Liver (tissue), 8 donors: ENCODE measurements at regions not wholly inside any gene's neighbourhood (a gene's known extent, or its start where the extent isn't known, plus 50 kb on each side); places are given as distances from the start of the nearest gene placed in this dataset.

Experiments used
- DNase-seq: peaks from one replicate; pipeline ENCODE4 v3.0.0-alpha.2; 2017; ENCODE audit warnings: low spot score
- H3K27ac ChIP-seq, 2 donors: one replicate each; pipeline ENCODE4 v1.7.0; 2013; ENCODE audit warnings: inconsistent platforms in 2 of 2, low read length in 2 of 2, control low read depth in 1 of 2, low read depth in 1 of 2, mild to moderate bottlenecking in 1 of 2
- H3K27me3 ChIP-seq, 4 donors: one replicate each; pipeline versions ENCODE4 v1.6.1 to v1.7.0; 2013; ENCODE audit warnings: low read length in 3 of 4, inconsistent platforms in 1 of 4, mild to moderate bottlenecking in 1 of 4, moderate library complexity in 1 of 4; ENCODE audit not compliant: control insufficient read depth in 4 of 4, insufficient read depth in 4 of 4
- H3K36me3 ChIP-seq, 4 donors: one replicate each; pipeline versions ENCODE4 v1.6.1 to v1.7.0; 2013; ENCODE audit warnings: low read length in 3 of 4, mild to moderate bottlenecking in 3 of 4, low read depth in 1 of 4, moderate library complexity in 1 of 4; ENCODE audit not compliant: control insufficient read depth in 4 of 4, insufficient read depth in 3 of 4
- H3K4me1 ChIP-seq, 4 donors: one replicate each; pipeline versions ENCODE4 v1.6.1 to v1.7.0; 2013; ENCODE audit warnings: low read length in 3 of 4, mild to moderate bottlenecking in 3 of 4, moderate library complexity in 1 of 4; ENCODE audit not compliant: control insufficient read depth in 4 of 4, insufficient read depth in 4 of 4
- H3K4me3 ChIP-seq, 3 donors: one replicate each; pipeline versions ENCODE4 v1.6.1 to v1.7.0; 2013; ENCODE audit warnings: low read length in 3 of 3, control low read depth in 1 of 3, low read depth in 1 of 3, mild to moderate bottlenecking in 1 of 3
- H3K9ac ChIP-seq, 2 donors: one replicate each; pipeline ENCODE4 v1.7.0; 2013; ENCODE audit warnings: low read length in 2 of 2, mild to moderate bottlenecking in 2 of 2, moderate library complexity in 2 of 2, control low read depth in 1 of 2, low read depth in 1 of 2
- H3K9me3 ChIP-seq, 4 donors: one replicate each; pipeline versions ENCODE4 v1.6.1 to v1.7.0; 2013; ENCODE audit warnings: low read length in 3 of 4; ENCODE audit not compliant: control insufficient read depth in 4 of 4
- ATF3 ChIP-seq: IDR thresholded peaks from 2 replicates; pipeline ENCODE4 v1.6.1; 2016; ENCODE audit warnings: antibody characterized with exemption
- CTCF ChIP-seq: fragments of 150-350 bp; IDR thresholded peaks from 2 replicates; pipeline ENCODE4 v1.5.1; 2017; ENCODE audit warnings: improper control_type of control experiment, low read depth, low read length; ENCODE audit not compliant: missing input control
- EGR1 ChIP-seq, 2 donors: IDR thresholded peaks; 2 replicates each; pipeline ENCODE4 v1.6.1; 2016 to 2018; ENCODE audit warnings: antibody characterized with exemption in 2 of 2, low read depth in 2 of 2
- FOXA2 ChIP-seq: IDR thresholded peaks from 2 replicates; pipeline ENCODE4 v1.6.1; 2016; ENCODE audit warnings: antibody characterized with exemption
- HNF4A ChIP-seq, 2 donors: conservative IDR thresholded peaks; 2 replicates each; pipeline ENCODE4 v1.6.1; 2016; ENCODE audit warnings: antibody characterized with exemption in 2 of 2, mild to moderate bottlenecking in 2 of 2
- HNF4G ChIP-seq: IDR thresholded peaks from 2 replicates; pipeline ENCODE4 v1.6.1; 2016; ENCODE audit warnings: antibody characterized with exemption
- JUND ChIP-seq, 2 donors: IDR thresholded peaks; 2 replicates each; pipeline ENCODE4 v1.6.1; 2016; ENCODE audit warnings: antibody characterized with exemption in 2 of 2
- MAX ChIP-seq: IDR thresholded peaks from 2 replicates; pipeline ENCODE4 v1.6.1; 2016; ENCODE audit warnings: antibody characterized with exemption
- NR2F2 ChIP-seq: IDR thresholded peaks from 2 replicates; pipeline ENCODE4 v1.6.1; 2016; ENCODE audit warnings: antibody characterized with exemption
- RAD21 ChIP-seq, 2 donors: IDR thresholded peaks; 2 replicates each; pipeline ENCODE4 v1.6.1; 2016; ENCODE audit warnings: antibody characterized with exemption in 2 of 2, mild to moderate bottlenecking in 2 of 2
- REST ChIP-seq: IDR thresholded peaks from 2 replicates; pipeline ENCODE4 v1.6.1; 2016; ENCODE audit warnings: antibody characterized with exemption, mild to moderate bottlenecking
- RXRA ChIP-seq, 2 donors: IDR thresholded peaks; 2 replicates each; pipeline ENCODE4 v1.6.1; 2017 to 2018; ENCODE audit warnings: antibody characterized with exemption in 2 of 2, mild to moderate bottlenecking in 1 of 2
- TAF1 ChIP-seq: conservative IDR thresholded peaks from 2 replicates; pipeline ENCODE4 v1.6.1; 2016; ENCODE audit warnings: antibody characterized with exemption, mild to moderate bottlenecking
- YY1 ChIP-seq: IDR thresholded peaks from 2 replicates; pipeline ENCODE4 v1.6.1; 2016; ENCODE audit warnings: antibody characterized with exemption, mild to moderate bottlenecking
- ZBTB33 ChIP-seq: IDR thresholded peaks from 2 replicates; pipeline ENCODE4 v1.6.1; 2016; ENCODE audit warnings: antibody characterized with exemption
- WGBS: extraction: QIAGEN DNeasy Blood & Tissue Kit; methylation state at CpG from one replicate; pipeline ENCODE4 v1.1.7; 2013; 5-methylcytosine and 5-hydroxymethylcytosine counted together
- donor health status: healthy.
- donor health status: healthy.
- donor health status: healthy.
- donor health status: healthy.
- donor health status: healthy.

GRCh38 chr16:51464996-51465395 is 313.9 kb upstream of the SALL1 start (continued):
- TF ChIP-seq REST (no peak), FOXA2 (no peak), RAD21 (IDR thresholded peaks at IDR 0.05) (no peak), HNF4G (no peak), ATF3 (no peak), HNF4A (conservative IDR thresholded peaks at IDR 0.05) (no peak)

GRCh38 chr16:51461255-51461654 is 310.2 kb upstream of the SALL1 start:
- no peaks in the 10 kb centered on the region for H3K27me3 ChIP-seq
- H3K27ac ChIP-seq: no peak overlapping the region
- H3K4me3 ChIP-seq: no peak overlapping the region
- DNase-seq: no peak
- TF ChIP-seq RAD21 (IDR thresholded peaks at IDR 0.05) (peak in 1 of 2 donors; percentile 38), CTCF (no peak)
- H3K9me3 ChIP-seq: no peaks in the 10 kb centered on the region
- H3K36me3 ChIP-seq: no peaks in the 10 kb centered on the region
- 84% methylated on average over 4 of the region's 4 CpGs for WGBS
- no peak overlapping the region for H3K9ac ChIP-seq
- no peaks in the 10 kb centered on the region for H3K4me1 ChIP-seq

GRCh38 chr16:51458356-51459140 is 307.5 kb upstream of the SALL1 start:
- Histone ChIP-seq H3K36me3 (no peaks in the 10 kb centered on the region), H3K9ac (no peak overlapping the region), H3K9me3 (no peaks in the 10 kb centered on the region), H3K4me3 (no peak overlapping the region), H3K27me3 (no peaks in the 10 kb centered on the region), H3K27ac (no peak overlapping the region), H3K4me1 (no peaks in the 10 kb centered on the region)
- no peak for DNase-seq
- 89% methylated on average over 11 of the region's 11 CpGs for WGBS
- no peak for TF ChIP-seq RAD21 (IDR thresholded peaks at IDR 0.05)
- no peak for TF ChIP-seq EGR1 (IDR thresholded peaks at IDR 0.05; ENCODE audit: low read depth in 2 of 2)
- TF ChIP-seq ATF3: no peak
- TF ChIP-seq RXRA (IDR thresholded peaks at IDR 0.05): no peak
- TF ChIP-seq YY1: no peak
- no peak for TF ChIP-seq NR2F2
- TF ChIP-seq HNF4G: no peak
- no peak for TF ChIP-seq HNF4A (conservative IDR thresholded peaks at IDR 0.05)
- no peak for TF ChIP-seq TAF1
- no peak for TF ChIP-seq MAX
- no peak for TF ChIP-seq ZBTB33
- no peak for TF ChIP-seq FOXA2
- no peak for TF ChIP-seq REST
- no peak for TF ChIP-seq JUND (IDR thresholded peaks at IDR 0.05)
